SK-N-SH treated with all-trans-retinoic acid at 6 μM for 48 hours (cell line): ENCODE measurements at regions not wholly inside any gene's neighbourhood (a gene's known extent, or its start where the extent isn't known, plus 50 kb on each side); places are given as distances from the start of the nearest gene placed in this dataset.

Experiments
- ATAC-seq: fragments of 200-7000 bp; cut with Tn5 transposase; 3 replicates; pipeline ENCODE4 v1.9.1; 2020; ENCODE audit warnings: mild to moderate bottlenecking, moderate library complexity
- ARNTL ChIP-seq: fragments of 450-650 bp; formaldehyde crosslinking; IDR thresholded peaks from 2 replicates; pipeline ENCODE4 v1.5.0; 2020; ENCODE audit warnings: low read depth, mild to moderate bottlenecking, moderate library complexity, borderline replicate concordance
- BACH2 ChIP-seq: fragments of 250-450 bp; sonication (Bioruptor Pico); IDR thresholded peaks from 2 replicates; pipeline ENCODE4 v1.9.0; 2021; ENCODE audit warnings: mild to moderate bottlenecking, borderline replicate concordance
- CREB5 ChIP-seq: fragments of 250-450 bp; sonication (Bioruptor Pico); IDR thresholded peaks from 2 replicates; pipeline ENCODE4 v1.5.1; 2020; ENCODE audit warnings: low read depth, mild to moderate bottlenecking, moderate library complexity
- CSDC2 ChIP-seq: fragments of 250-450 bp; sonication (Bioruptor Pico); IDR thresholded peaks from 2 replicates; pipeline ENCODE4 v1.5.0; 2020; ENCODE audit warnings: mild to moderate bottlenecking, moderate library complexity
- CSRNP3 ChIP-seq: fragments of 250-450 bp; sonication (Bioruptor Pico); IDR thresholded peaks from 2 replicates; pipeline ENCODE4 v1.5.1; 2021; ENCODE audit warnings: mild to moderate bottlenecking, moderate library complexity
- ESRRG ChIP-seq: fragments of 250-450 bp; sonication (Bioruptor Pico); IDR thresholded peaks from 2 replicates; pipeline ENCODE4 v1.6.1; 2021; ENCODE audit warnings: mild to moderate bottlenecking
- GLIS3 ChIP-seq: fragments of 250-450 bp; sonication (Bioruptor Pico); IDR thresholded peaks from 2 replicates; pipeline ENCODE4 v1.5.0; 2020; ENCODE audit warnings: mild to moderate bottlenecking, moderate library complexity
- ISL1 ChIP-seq: fragments of 250-450 bp; sonication (Bioruptor Pico); IDR thresholded peaks from 2 replicates; pipeline ENCODE4 v2.1.2; 2022; ENCODE audit warnings: mild to moderate bottlenecking, moderate library complexity
- POU6F1 ChIP-seq: fragments of 250-450 bp; sonication (Bioruptor Pico); IDR thresholded peaks from 2 replicates; pipeline ENCODE4 v1.8.0; 2021; ENCODE audit warnings: low read depth, mild to moderate bottlenecking, moderate library complexity, borderline replicate concordance
- PPARA ChIP-seq: fragments of 250-450 bp; sonication (Bioruptor Pico); IDR thresholded peaks from 2 replicates; pipeline ENCODE4 v1.5.0; 2020; ENCODE audit warnings: mild to moderate bottlenecking, borderline replicate concordance
- RARB ChIP-seq: fragments of 250-450 bp; sonication (Bioruptor Pico); IDR thresholded peaks from 2 replicates; pipeline ENCODE4 v1.8.0; 2021; ENCODE audit warnings: mild to moderate bottlenecking, moderate library complexity
- SNAI2 ChIP-seq: fragments of 250-450 bp; sonication (Bioruptor Pico); IDR thresholded peaks from 2 replicates; pipeline ENCODE4 v1.5.0; 2020; ENCODE audit warnings: mild to moderate bottlenecking, moderate library complexity
- TCF4 ChIP-seq: fragments of 250-450 bp; sonication (Bioruptor Pico); IDR thresholded peaks from 2 replicates; pipeline ENCODE4 v1.8.0; 2021; ENCODE audit warnings: mild to moderate bottlenecking, moderate library complexity, borderline replicate concordance
- TOX ChIP-seq: fragments of 250-450 bp; sonication (Bioruptor Pico); IDR thresholded peaks from 2 replicates; pipeline ENCODE4 v1.8.0; 2021; ENCODE audit warnings: mild to moderate bottlenecking, moderate library complexity, borderline replicate concordance
- TSHZ2 ChIP-seq: fragments of 250-450 bp; sonication (Bioruptor Pico); IDR thresholded peaks from 2 replicates; pipeline ENCODE4 v1.5.0; 2020; ENCODE audit warnings: mild to moderate bottlenecking, moderate library complexity
- ZC3H10 ChIP-seq: fragments of 250-450 bp; sonication (Bioruptor Pico); IDR thresholded peaks from 2 replicates; pipeline ENCODE4 v1.5.1; 2021; ENCODE audit warnings: mild to moderate bottlenecking, moderate library complexity
- ZFP3 ChIP-seq: fragments of 250-450 bp; sonication (Bioruptor Pico); IDR thresholded peaks from 2 replicates; pipeline ENCODE4 v1.5.0; 2020; ENCODE audit warnings: mild to moderate bottlenecking, moderate library complexity
- ZFP30 ChIP-seq: fragments of 450-650 bp; formaldehyde crosslinking; IDR thresholded peaks from 2 replicates; pipeline ENCODE4 v1.5.0; 2022; ENCODE audit warnings: mild to moderate bottlenecking, moderate library complexity
- ZNF565 ChIP-seq: fragments of 450-650 bp; formaldehyde crosslinking; conservative IDR thresholded peaks from 2 replicates; pipeline ENCODE4 v1.5.0; 2020; ENCODE audit warnings: low read depth, mild to moderate bottlenecking, moderate library complexity
- ZNF8 ChIP-seq: fragments of 450-650 bp; formaldehyde crosslinking; IDR thresholded peaks from 2 replicates; pipeline ENCODE4 v1.5.0; 2020; ENCODE audit warnings: mild to moderate bottlenecking, moderate library complexity

- TF ChIP-seq ZFP3 (CRISPR knock-in tag) (no peak), ARNTL (CRISPR knock-in tag) (no peak), BACH2 (CRISPR knock-in tag) (no peak), RARB (CRISPR knock-in tag) (no peak)
- ATAC-seq, result no peak
Observed at GRCh38 chr10:125535559-125535958, 147.4 kb downstream of the TEX36 start.

- no peak for TF ChIP-seq ZNF565 (CRISPR knock-in tag)
- TF ChIP-seq ZNF8 (CRISPR knock-in tag), result no peak
- no peak for TF ChIP-seq POU6F1 (CRISPR knock-in tag)
- no peak for TF ChIP-seq CREB5 (CRISPR knock-in tag)
- TF ChIP-seq ARNTL (CRISPR knock-in tag), result no peak
- no peak for TF ChIP-seq TCF4 (CRISPR knock-in tag)
- no peak for TF ChIP-seq ZC3H10 (CRISPR knock-in tag)
- no peak for TF ChIP-seq TSHZ2 (CRISPR knock-in tag)
- no peak for ATAC-seq
Observed at GRCh38 chr10:125534515-125534914, 148.4 kb downstream of the TEX36 start.

GRCh38 chr10:125533866-125534265, 149.1 kb downstream of the TEX36 start:
- no peak for ATAC-seq
- no peak for TF ChIP-seq POU6F1 (CRISPR knock-in tag)
- TF ChIP-seq SNAI2 (CRISPR knock-in tag), result no peak
- no peak for TF ChIP-seq ZC3H10 (CRISPR knock-in tag)
- TF ChIP-seq CREB5 (CRISPR knock-in tag), result no peak
- TF ChIP-seq ISL1 (CRISPR knock-in tag), result no peak
- TF ChIP-seq BACH2 (CRISPR knock-in tag), result no peak
- TF ChIP-seq CSDC2 (CRISPR knock-in tag), result no peak
- no peak for TF ChIP-seq ZFP3 (CRISPR knock-in tag)
- TF ChIP-seq, all 23 proteins: peak for 0

GRCh38 chr10:125531465-125531864, 151.5 kb downstream of the TEX36 start:
- TF ChIP-seq SNAI2 (CRISPR knock-in tag), result no peak
- no peak for TF ChIP-seq TOX (CRISPR knock-in tag)
- no peak for TF ChIP-seq GLIS3 (CRISPR knock-in tag)
- ATAC-seq, result no peak

- no peak for ATAC-seq
- TF ChIP-seq TOX (CRISPR knock-in tag) (no peak), GLIS3 (CRISPR knock-in tag) (no peak), ZNF8 (CRISPR knock-in tag) (no peak), CSDC2 (CRISPR knock-in tag) (no peak), PPARA (CRISPR knock-in tag) (no peak), ISL1 (CRISPR knock-in tag) (no peak), ZFP30 (CRISPR knock-in tag) (no peak), ZNF565 (CRISPR knock-in tag) (no peak), ZC3H10 (CRISPR knock-in tag) (no peak), CSRNP3 (CRISPR knock-in tag) (no peak), TSHZ2 (CRISPR knock-in tag) (no peak), TCF4 (CRISPR knock-in tag) (no peak), ESRRG (CRISPR knock-in tag) (no peak)
Observed at GRCh38 chr10:125523347-125523746, 159.6 kb downstream of the TEX36 start.
